Lower leg skin (tissue), 3 donors: ENCODE measurements at regions not wholly inside any gene's neighbourhood (a gene's known extent, or its start where the extent isn't known, plus 50 kb on each side); places are given as distances from the start of the nearest gene placed in this dataset.

Source experiments
- POLR2A ChIP-seq, 2 donors: fragments of 450-650 bp; IDR thresholded peaks; one replicate each; pipeline ENCODE4 v1.6.1; 2016 to 2017; ENCODE audit warnings: antibody characterized with exemption in 2 of 2, mild to moderate bottlenecking in 1 of 2, moderate library complexity in 1 of 2
- TF ChIP-seq, protein P1 (sequence below), 3 donors: fragments of 450-650 bp; IDR thresholded peaks; one replicate each; pipeline ENCODE4 v1.5.1; 2016; ENCODE audit warnings: antibody characterized with exemption in 3 of 3, mild to moderate bottlenecking in 3 of 3, moderate library complexity in 2 of 3

DNA sequence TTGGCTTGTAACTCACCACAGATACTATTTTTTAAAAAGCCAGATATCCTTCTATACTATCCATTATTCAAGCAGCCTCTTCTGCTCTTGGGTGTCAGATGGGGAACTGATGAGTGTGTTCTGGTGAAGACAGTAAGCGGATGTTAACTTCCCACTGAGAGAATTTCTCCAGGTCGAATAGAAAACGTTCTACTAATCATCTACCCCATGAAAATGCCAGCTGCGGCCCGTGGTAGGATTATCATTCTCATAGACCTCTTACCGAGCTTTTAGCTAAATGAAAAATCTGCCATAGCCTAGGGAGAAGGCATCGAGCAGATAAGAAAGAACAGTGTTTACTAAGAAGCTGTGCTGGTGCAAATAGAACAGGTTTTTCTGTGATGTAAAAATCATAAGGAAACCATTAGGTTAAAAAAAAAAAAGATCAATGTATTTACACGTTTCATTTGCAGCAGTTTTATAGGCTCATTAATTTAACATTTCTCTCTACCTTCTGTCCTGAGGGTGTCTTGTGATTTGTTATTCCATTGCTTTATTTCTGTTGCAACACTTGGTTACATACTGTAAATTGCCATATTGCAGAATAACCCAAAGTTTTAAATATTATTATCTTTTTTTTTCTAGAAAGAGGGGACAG, 1521.5 kb upstream of the ZEB2 start:
- no peak for TF ChIP-seq POLR2A (IDR thresholded peaks at IDR 0.05)
- TF ChIP-seq, protein P1, sequence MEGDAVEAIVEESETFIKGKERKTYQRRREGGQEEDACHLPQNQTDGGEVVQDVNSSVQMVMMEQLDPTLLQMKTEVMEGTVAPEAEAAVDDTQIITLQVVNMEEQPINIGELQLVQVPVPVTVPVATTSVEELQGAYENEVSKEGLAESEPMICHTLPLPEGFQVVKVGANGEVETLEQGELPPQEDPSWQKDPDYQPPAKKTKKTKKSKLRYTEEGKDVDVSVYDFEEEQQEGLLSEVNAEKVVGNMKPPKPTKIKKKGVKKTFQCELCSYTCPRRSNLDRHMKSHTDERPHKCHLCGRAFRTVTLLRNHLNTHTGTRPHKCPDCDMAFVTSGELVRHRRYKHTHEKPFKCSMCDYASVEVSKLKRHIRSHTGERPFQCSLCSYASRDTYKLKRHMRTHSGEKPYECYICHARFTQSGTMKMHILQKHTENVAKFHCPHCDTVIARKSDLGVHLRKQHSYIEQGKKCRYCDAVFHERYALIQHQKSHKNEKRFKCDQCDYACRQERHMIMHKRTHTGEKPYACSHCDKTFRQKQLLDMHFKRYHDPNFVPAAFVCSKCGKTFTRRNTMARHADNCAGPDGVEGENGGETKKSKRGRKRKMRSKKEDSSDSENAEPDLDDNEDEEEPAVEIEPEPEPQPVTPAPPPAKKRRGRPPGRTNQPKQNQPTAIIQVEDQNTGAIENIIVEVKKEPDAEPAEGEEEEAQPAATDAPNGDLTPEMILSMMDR (IDR thresholded peaks at IDR 0.05), result no peak
